ENCODE measurements at regions not wholly inside any gene's neighbourhood (a gene's known extent, or its start where the extent isn't known, plus 50 kb on each side); places are given as distances from the start of the nearest gene placed in this dataset.
A peak's percentile ranks its signal among the peaks of the same experiment; 100 is the strongest.
"Not testable (repeated sequence)": the region's sequence is repeated elsewhere in the genome, so short reads cannot be mapped to it uniquely, and the experiment has no call there.

- no peak for DNase-seq
Observed at GRCh38 chr9:90127923-90128322, 514.7 kb downstream of the DIRAS2 start.

DNA sequence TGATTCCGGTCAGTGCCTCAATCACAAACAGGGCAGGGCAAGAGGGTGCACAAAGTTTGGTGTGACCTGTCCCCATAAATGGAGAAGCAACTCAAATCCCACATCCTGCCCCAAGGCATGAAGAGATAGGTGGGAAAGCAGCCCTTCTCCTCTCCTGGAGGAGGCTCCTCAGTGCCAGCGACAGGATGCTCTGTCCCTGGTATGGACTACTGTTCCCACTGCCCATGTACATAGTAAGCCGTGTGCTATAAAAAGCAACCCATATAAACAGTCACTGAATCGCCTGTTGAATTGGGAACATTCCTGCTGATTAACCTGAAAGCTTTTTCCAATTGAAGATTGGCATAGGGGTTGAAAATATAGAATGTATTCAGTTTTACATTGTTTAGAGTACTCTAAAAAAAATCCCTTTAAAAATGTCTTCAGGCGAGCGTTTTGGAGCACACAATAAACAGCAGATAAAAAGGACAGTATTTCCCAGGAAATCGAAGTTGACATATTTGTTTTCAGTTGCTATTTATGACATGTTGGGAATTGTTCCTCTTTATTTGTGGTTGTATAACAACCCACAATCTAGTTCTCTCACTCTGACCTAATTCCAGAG is 513.9 kb downstream of the DIRAS2 start:
- DNase-seq: no peak

- DNase-seq: no peak
Observed at GRCh38 chr9:90129446-90129845, 513.2 kb downstream of the DIRAS2 start.

GRCh38 chr9:90131568-90131967 is 511.1 kb downstream of the DIRAS2 start:
- DNase-seq: no peak

GRCh38 chr9:90132866-90133265 is 509.8 kb downstream of the DIRAS2 start:
- DNase-seq: no peak

GRCh38 chr9:90137801-90138200 is 504.8 kb downstream of the DIRAS2 start:
- no peak for DNase-seq

DNA sequence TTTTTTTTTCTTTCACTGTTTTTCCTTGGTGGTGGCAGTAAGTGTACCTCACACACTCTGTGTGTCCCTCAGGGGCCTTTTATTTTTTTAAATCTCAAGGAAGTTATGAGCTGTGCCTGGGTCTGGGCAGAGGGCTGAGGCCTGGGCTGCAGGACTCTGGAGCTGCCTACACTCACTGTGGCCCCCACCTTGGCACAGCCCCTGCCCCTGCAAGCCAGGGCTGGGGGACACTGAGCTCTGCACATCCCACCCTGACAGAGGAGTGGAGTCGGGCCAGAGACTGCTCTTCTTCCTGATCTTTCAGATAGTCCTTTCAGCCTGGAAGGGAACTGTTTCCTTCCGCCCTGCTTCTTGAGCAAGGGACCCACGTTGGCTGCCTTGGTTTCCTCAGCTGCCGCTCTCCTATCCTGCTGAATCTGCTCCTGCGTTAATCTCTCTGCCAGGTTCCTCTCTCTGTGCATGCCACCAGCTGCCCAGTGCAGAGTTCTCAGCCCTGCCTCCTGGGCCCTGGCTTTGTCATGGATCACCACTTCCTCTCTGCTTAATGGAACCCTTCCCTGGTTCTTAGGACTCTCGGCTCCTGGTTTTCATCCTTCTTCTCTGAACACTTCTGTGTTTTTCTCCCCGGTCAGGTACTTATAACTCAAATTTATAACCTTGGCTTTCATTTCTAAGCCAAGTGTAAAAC is 502.3 kb downstream of the DIRAS2 start:
- no peak for DNase-seq

DNA sequence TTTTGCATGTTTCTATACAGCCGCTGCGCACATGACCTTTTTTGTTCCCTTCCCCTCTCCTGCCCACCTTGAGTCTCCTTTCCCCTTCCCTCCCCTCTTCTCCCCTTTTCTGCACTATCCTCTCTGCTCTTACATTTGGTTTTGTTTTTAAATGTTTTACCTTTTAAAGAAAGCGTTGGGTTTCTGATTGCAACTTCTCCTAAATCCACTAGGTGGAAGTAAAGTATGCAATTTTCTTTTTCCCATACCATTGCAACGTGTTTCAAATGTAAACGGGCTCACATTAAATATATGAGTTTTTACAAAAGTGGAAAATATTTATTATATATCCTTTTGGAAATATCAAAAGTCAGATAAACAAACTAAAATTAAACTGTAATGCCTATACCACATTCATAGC is 500.9 kb downstream of the DIRAS2 start:
- DNase-seq: peak in 1 of 2 experiments; percentile 4

- peak in 1 of 2 experiments; percentile 13 for DNase-seq
Observed at GRCh38 chr9:90142580-90142979, 500.0 kb downstream of the DIRAS2 start.

- no peak for DNase-seq
Observed at GRCh38 chr9:90147426-90147825, 495.2 kb downstream of the DIRAS2 start.

DNA sequence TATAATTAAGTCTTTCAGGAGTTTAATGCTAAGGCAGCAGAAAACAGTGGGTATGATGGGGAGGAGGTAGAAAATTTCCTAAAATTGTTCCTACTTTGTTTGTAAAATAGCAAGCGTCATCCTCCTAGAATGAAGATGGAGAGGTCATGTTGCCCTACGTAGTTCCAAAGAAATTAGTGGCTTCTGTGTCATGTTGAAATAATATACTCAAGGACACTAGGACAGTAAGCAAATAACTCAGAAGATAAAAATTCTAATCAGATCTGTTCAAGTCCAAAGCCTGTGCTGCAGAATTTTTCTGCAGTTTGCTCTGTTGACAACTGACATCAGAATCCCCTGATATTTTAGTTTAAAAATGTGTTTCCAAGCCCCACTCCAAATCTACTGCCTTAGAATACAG is 486.3 kb downstream of the DIRAS2 start:
- DNase-seq: no peak

GRCh38 chr9:90162326-90162725 is 480.3 kb downstream of the DIRAS2 start:
- DNase-seq: no peak

GRCh38 chr9:90162819-90163218 is 479.8 kb downstream of the DIRAS2 start:
- DNase-seq: no peak

DNA sequence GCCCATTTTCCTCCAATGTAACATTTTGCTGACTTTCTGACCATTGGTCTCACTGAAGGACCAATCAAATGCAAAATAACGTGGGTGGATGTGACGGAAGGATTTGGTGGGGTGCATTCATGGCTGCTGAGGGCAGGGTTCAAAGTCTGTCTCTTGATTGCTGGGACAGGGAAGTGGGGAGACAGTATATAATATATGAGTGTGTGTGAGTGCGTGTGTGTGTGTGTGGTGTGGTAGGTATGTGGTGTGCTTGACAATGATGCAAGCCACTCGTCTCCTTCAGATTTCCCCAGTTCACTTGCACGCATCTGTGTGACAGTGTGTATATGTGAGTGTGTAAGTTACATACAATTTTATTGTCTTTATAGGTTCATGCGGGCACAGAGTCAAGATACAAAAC is 477.3 kb downstream of the DIRAS2 start:
- no peak for DNase-seq

- not testable (repeated sequence) for DNase-seq
Observed at GRCh38 chr9:90166374-90166773, 476.2 kb downstream of the DIRAS2 start.

DNA sequence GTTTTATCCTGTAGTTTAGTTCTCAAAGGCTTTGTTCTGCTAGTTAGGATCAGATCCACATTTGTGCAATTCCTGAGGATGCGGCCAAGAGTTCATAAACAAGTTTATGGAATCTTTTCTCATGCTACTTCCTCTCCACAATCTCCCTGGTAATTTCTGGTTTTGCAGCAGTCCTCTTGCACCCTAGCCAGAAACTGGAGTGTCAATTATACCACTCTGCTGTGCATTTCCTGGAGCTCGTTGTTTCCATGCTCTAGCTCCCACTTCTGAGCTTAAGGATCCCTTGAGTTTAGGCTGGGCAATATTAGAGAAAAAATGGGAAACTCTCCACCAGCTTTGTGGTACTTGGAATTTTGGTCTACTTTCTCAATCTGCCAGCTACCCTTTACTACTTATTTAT is 474.7 kb downstream of the DIRAS2 start:
- no peak for DNase-seq

GRCh38 chr9:90169490-90169889 is 473.1 kb downstream of the DIRAS2 start:
- no peak for DNase-seq

DNA sequence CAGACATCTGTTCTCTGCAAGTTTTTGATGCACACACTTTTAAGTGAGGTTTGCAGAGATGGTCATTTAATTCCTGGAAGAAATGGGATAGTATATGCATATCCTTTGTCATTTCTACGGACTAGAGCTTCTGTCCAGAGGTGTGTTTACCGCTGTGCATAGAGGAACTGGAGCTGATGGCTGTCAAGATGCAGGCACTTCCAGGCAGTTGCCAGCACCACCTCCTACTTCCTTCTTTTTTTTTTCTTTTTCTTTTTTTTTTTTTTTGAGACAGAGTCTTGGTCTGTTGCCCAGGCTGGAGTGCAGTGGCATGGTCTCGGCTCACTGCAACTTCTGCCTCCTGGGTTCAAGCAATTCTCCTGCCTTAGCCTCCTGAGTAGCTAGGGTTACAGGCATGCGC is 468.7 kb downstream of the DIRAS2 start:
- DNase-seq: not testable (repeated sequence)

DNA sequence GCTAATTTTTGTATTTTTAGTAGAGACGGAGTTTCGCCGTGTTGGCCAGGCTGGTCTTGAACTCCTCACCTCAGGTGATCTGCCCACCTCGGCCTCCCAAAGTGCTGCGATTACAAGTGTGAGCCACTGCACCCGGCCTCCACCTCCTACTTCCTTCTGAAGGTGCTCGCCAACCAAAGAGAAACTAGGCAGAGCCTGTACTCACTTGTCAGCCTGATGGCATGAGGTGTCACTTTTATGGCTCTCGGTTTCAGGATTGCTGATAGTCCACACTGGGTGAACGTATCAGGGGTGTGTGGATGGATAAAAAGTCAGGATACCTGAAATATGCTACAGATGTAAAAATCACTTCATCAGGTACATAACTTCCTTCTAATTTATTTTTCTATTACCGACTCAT is 468.3 kb downstream of the DIRAS2 start:
- DNase-seq: not testable (repeated sequence)

DNA sequence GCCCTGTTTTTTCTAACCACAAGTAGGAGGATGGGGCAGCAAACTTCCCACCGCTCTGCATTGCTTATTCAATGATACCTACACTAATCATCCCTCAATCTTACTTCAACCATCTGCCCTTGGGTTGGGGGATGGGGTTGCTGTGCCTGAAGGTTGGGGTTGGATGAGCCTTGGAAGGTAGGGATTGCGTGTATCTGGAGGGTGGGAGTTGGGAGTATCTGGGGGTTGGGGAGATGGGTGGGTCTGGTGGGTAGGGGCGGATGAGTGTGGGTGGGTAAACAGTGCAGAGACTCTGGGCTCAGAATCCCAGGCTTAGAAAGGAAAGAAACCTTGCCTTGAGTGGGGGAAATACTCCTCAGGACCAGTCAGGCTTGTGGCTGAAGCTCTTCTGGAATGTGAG is 467.4 kb downstream of the DIRAS2 start:
- no peak for DNase-seq

- DNase-seq: no peak
Observed at GRCh38 chr9:90175865-90176264, 466.8 kb downstream of the DIRAS2 start.

DNA sequence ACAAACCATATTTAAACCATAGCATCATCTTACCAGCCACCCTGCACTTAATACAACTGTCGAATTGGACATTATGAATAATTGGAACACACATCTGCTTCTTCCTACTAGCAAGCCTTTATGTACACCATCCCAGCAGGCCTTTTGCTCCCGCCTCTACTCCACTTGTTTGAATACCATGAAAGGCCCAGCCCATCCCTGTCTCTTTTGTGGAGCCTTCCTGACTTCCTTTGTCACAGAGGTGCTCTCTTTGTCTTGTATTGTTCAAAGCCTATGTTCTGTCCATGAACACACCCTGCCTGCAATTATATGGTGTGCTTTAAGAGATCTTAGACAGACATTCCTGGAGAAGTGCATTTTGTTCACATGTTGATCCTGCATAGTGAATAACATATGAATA is 465.7 kb downstream of the DIRAS2 start:
- DNase-seq: no peak

GRCh38 chr9:90180381-90180780 is 462.2 kb downstream of the DIRAS2 start:
- no peak for DNase-seq

DNA sequence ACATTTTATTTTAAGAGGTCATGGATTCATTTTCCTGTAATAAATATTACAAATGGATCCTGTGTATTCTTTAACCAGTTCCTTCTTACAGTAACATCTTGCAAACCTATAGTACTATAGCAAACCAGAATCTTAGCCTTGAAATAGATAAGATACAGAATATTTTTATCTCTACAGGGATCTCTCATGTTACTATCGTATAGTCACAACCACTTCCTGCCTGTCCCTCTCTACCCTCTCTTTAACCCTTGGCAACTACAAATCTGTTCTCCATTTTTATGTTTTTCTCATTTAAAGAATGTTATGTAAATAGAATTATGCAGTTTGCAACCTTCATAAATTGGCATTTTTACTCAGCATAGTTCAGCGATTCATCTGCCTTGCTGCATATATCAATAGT is 454.0 kb downstream of the DIRAS2 start:
- no peak for DNase-seq

- no peak for DNase-seq
Observed at GRCh38 chr9:90189306-90189705, 453.3 kb downstream of the DIRAS2 start.

Measured in NCI-H524 (cell line).